Gastroesophageal sphincter (tissue), 4 donors: ENCODE measurements at regions not wholly inside any gene's neighbourhood (a gene's known extent, or its start where the extent isn't known, plus 50 kb on each side); places are given as distances from the start of the nearest gene placed in this dataset.

Experiments
- ATAC-seq: fragments of 150-250 bp; one replicate; pipeline ENCODE4 v1.9.1; 2016; ENCODE audit warnings: mild to moderate bottlenecking, moderate library complexity
- H3K27ac ChIP-seq, 4 donors: fragments of 200-600 bp; sonication (generic) in 3 of 4; 1 replicate in 3 of 4; 2 replicates in 1 of 4; pipeline ENCODE4 v1.5.1; 2016 to 2019
- H3K27me3 ChIP-seq: fragments of 200-600 bp; sonication (generic); one replicate; pipeline ENCODE4 v1.5.1; 2019
- H3K36me3 ChIP-seq, 2 donors: fragments of 200-600 bp; sonication (generic); one replicate each; pipeline ENCODE4 v1.5.1; 2019; ENCODE audit warnings: control low read depth in 1 of 2
- H3K4me1 ChIP-seq, 3 donors: fragments of 200-600 bp; sonication (generic); 1 replicate in 2 of 3; 2 replicates in 1 of 3; pipeline ENCODE4 v1.5.1; 2016 to 2019; ENCODE audit warnings: control low read depth in 2 of 3
- H3K4me3 ChIP-seq, 2 donors: fragments of 200-600 bp; sonication (generic); one replicate each; pipeline ENCODE4 v1.5.1; 2019; ENCODE audit warnings: mild to moderate bottlenecking in 1 of 2, moderate library complexity in 1 of 2
- H3K9me3 ChIP-seq, 3 donors: fragments of 200-600 bp; sonication (generic); one replicate each; pipeline ENCODE4 v1.5.1; 2017 to 2019; ENCODE audit warnings: control low read depth in 2 of 3
- CTCF ChIP-seq, 4 experiments: fragments of 200-600 bp in 2 of 4; fragments of 450-650 bp in 2 of 4; sonication (generic) in 1 of 4; IDR thresholded peaks; one replicate each; pipeline ENCODE4 v1.5.1; 2017 to 2019; ENCODE audit warnings: antibody characterized with exemption in 4 of 4, mild to moderate bottlenecking in 2 of 4, moderate library complexity in 2 of 4
- EP300 ChIP-seq: sonication (generic); formaldehyde crosslinking; IDR thresholded peaks from one replicate; pipeline ENCODE4 v1.6.1; 2017; ENCODE audit warnings: antibody characterized with exemption, mild to moderate bottlenecking
- POLR2A ChIP-seq, 2 donors: fragments of 450-650 bp; IDR thresholded peaks; one replicate each; pipeline ENCODE4 v1.6.1; 2017; ENCODE audit warnings: antibody characterized with exemption in 2 of 2, mild to moderate bottlenecking in 2 of 2, moderate library complexity in 1 of 2
- POLR2AphosphoS5 ChIP-seq: sonication (generic); formaldehyde crosslinking; IDR thresholded peaks from one replicate; pipeline ENCODE4 v1.6.1; 2017; ENCODE audit warnings: antibody characterized with exemption
- WGBS, 2 donors: methylation state at CpG; one replicate each; pipeline ENCODE4 v1.1.5; 2018; ENCODE audit warnings: low coverage in 1 of 2; 5-methylcytosine and 5-hydroxymethylcytosine counted together

- Histone ChIP-seq H3K36me3 (no peaks in the 10 kb centered on the region), H3K27me3 (no peaks in the 10 kb centered on the region), H3K4me1 (no peaks in the 10 kb centered on the region), H3K4me3 (no peak overlapping the region), H3K27ac (no peak overlapping the region), H3K9me3 (no peaks in the 10 kb centered on the region)
- no peak for TF ChIP-seq EP300
- no peak for TF ChIP-seq POLR2AphosphoS5
- ATAC-seq = no peak
- 75 to 100% methylated on average over 1 of the region's 1 CpG for WGBS, 2 donors
Observed at GRCh38 chr11:79931692-79932091, 490.9 kb upstream of the TENM4 start.

- Histone ChIP-seq H3K27ac (no peak overlapping the region), H3K36me3 (no peaks in the 10 kb centered on the region), H3K9me3 (no peaks in the 10 kb centered on the region), H3K4me1 (no peaks in the 10 kb centered on the region), H3K27me3 (no peaks in the 10 kb centered on the region), H3K4me3 (no peak overlapping the region)
- TF ChIP-seq CTCF (IDR thresholded peaks at IDR 0.05) = no peak
- no peak for TF ChIP-seq POLR2AphosphoS5
- no peak for TF ChIP-seq EP300
- TF ChIP-seq POLR2A (IDR thresholded peaks at IDR 0.05) = no peak
- no peak for ATAC-seq
- 68 to 83% methylated on average over 2 of the region's 2 CpGs for WGBS, 2 donors
Observed at GRCh38 chr11:79926707-79927106, 485.9 kb upstream of the TENM4 start.

GRCh38 chr11:79925570-79925969 is 484.7 kb upstream of the TENM4 start:
- 53 to 72% methylated on average over 3 of the region's 3 CpGs for WGBS, 2 donors
- H3K4me1 ChIP-seq = no peaks in the 10 kb centered on the region
- H3K4me3 ChIP-seq = no peak overlapping the region
- H3K27me3 ChIP-seq = no peaks in the 10 kb centered on the region
- no peak for ATAC-seq
- TF ChIP-seq CTCF (IDR thresholded peaks at IDR 0.05) (no peak), POLR2A (IDR thresholded peaks at IDR 0.05) (no peak), EP300 (no peak), POLR2AphosphoS5 (no peak)
- no peaks in the 10 kb centered on the region for H3K36me3 ChIP-seq
- H3K9me3 ChIP-seq = no peaks in the 10 kb centered on the region
- no peak overlapping the region for H3K27ac ChIP-seq

GRCh38 chr11:79922641-79923040 is 481.8 kb upstream of the TENM4 start:
- 90 to 93% methylated on average over 3 of the region's 3 CpGs for WGBS, 2 donors

GRCh38 chr11:79920480-79920879 is 479.6 kb upstream of the TENM4 start:
- no peak for TF ChIP-seq POLR2A (IDR thresholded peaks at IDR 0.05)
- TF ChIP-seq CTCF (IDR thresholded peaks at IDR 0.05) = no peak
- no peak for TF ChIP-seq POLR2AphosphoS5
- no peak for TF ChIP-seq EP300
- no peak overlapping the region for H3K4me3 ChIP-seq
- no peak for ATAC-seq
- no peak overlapping the region for H3K27ac ChIP-seq
- H3K9me3 ChIP-seq = no peaks in the 10 kb centered on the region
- H3K4me1 ChIP-seq = no peaks in the 10 kb centered on the region
- no peaks in the 10 kb centered on the region for H3K27me3 ChIP-seq
- H3K36me3 ChIP-seq = no peaks in the 10 kb centered on the region
- 81 to 91% methylated on average over 1 of the region's 1 CpG for WGBS, 2 donors

More at GRCh38 chr11:79922641-79923040, 481.8 kb upstream of the TENM4 start:
- H3K4me1 ChIP-seq = no peaks in the 10 kb centered on the region
- ATAC-seq = no peak
- no peaks in the 10 kb centered on the region for H3K27me3 ChIP-seq
- no peak overlapping the region for H3K4me3 ChIP-seq
- no peak for TF ChIP-seq POLR2A (IDR thresholded peaks at IDR 0.05)
- no peak for TF ChIP-seq EP300
- no peaks in the 10 kb centered on the region for H3K36me3 ChIP-seq
- no peaks in the 10 kb centered on the region for H3K9me3 ChIP-seq
- H3K27ac ChIP-seq = no peak overlapping the region

GRCh38 chr11:79919350-79919749 is 478.5 kb upstream of the TENM4 start:
- TF ChIP-seq CTCF (IDR thresholded peaks at IDR 0.05) (no peak), EP300 (no peak), POLR2AphosphoS5 (no peak), POLR2A (IDR thresholded peaks at IDR 0.05) (no peak)
- no peaks in the 10 kb centered on the region for H3K27me3 ChIP-seq
- no peaks in the 10 kb centered on the region for H3K4me1 ChIP-seq
- H3K4me3 ChIP-seq = no peak overlapping the region
- ATAC-seq = no peak
- H3K27ac ChIP-seq = no peak overlapping the region
- H3K9me3 ChIP-seq = no peaks in the 10 kb centered on the region
- H3K36me3 ChIP-seq = no peaks in the 10 kb centered on the region
